ENCODE measurements at regions not wholly inside any gene's neighbourhood (a gene's known extent, or its start where the extent isn't known, plus 50 kb on each side); places are given as distances from the start of the nearest gene placed in this dataset.
"Not testable (repeated sequence)": the region's sequence is repeated elsewhere in the genome, so short reads cannot be mapped to it uniquely, and the experiment has no call there.

GRCh38 chr7:96910486-96910885, 94.9 kb upstream of the DLX6 start:
- no peak for DNase-seq (ENCODE audit: low spot score)
- no peak for TF ChIP-seq CTCF (IDR thresholded peaks at IDR 0.05; ENCODE audit: borderline replicate concordance, control extremely low read depth, extremely low read depth, insufficient read depth, missing control alignments)
- in situ Hi-C loops (cut with MboI; ENCODE audit: low sequenced_read_pairs, unreplicated experiment), result no loop called here

GRCh38 chr7:96915029-96915428, 90.3 kb upstream of the DLX6 start:
- no peak for DNase-seq (ENCODE audit: low spot score)
- in situ Hi-C loops (cut with MboI; ENCODE audit: low sequenced_read_pairs, unreplicated experiment), result no loop called here

GRCh38 chr7:96920064-96920463, 85.3 kb upstream of the DLX6 start:
- TF ChIP-seq CTCF (IDR thresholded peaks at IDR 0.05; ENCODE audit: borderline replicate concordance, control extremely low read depth, extremely low read depth, insufficient read depth, missing control alignments), result no peak
- in situ Hi-C loops (cut with MboI; ENCODE audit: low sequenced_read_pairs, unreplicated experiment), result no loop called here
- DNase-seq (ENCODE audit: low spot score), result no peak

More at GRCh38 chr7:96915029-96915428, 90.3 kb upstream of the DLX6 start:
- no peak for TF ChIP-seq CTCF (IDR thresholded peaks at IDR 0.05; ENCODE audit: borderline replicate concordance, control extremely low read depth, extremely low read depth, insufficient read depth, missing control alignments)

- no peak for DNase-seq (ENCODE audit: low spot score)
- TF ChIP-seq CTCF (IDR thresholded peaks at IDR 0.05; ENCODE audit: borderline replicate concordance, control extremely low read depth, extremely low read depth, insufficient read depth, missing control alignments), result no peak
- in situ Hi-C loops (cut with MboI; ENCODE audit: low sequenced_read_pairs, unreplicated experiment), result no loop called here
Observed at GRCh38 chr7:96920713-96921112, 84.6 kb upstream of the DLX6 start.

GRCh38 chr7:96921231-96921630, 84.1 kb upstream of the DLX6 start:
- no peak for DNase-seq (ENCODE audit: low spot score)
- in situ Hi-C loops (cut with MboI; ENCODE audit: low sequenced_read_pairs, unreplicated experiment), result no loop called here
- no peak for TF ChIP-seq CTCF (IDR thresholded peaks at IDR 0.05; ENCODE audit: borderline replicate concordance, control extremely low read depth, extremely low read depth, insufficient read depth, missing control alignments)

GRCh38 chr7:96921771-96922170, 83.6 kb upstream of the DLX6 start:
- DNase-seq (ENCODE audit: low spot score), result no peak
- TF ChIP-seq CTCF (IDR thresholded peaks at IDR 0.05; ENCODE audit: borderline replicate concordance, control extremely low read depth, extremely low read depth, insufficient read depth, missing control alignments), result no peak
- in situ Hi-C loops (cut with MboI; ENCODE audit: low sequenced_read_pairs, unreplicated experiment), result no loop called here

- DNase-seq (ENCODE audit: low spot score); in situ Hi-C loops (cut with MboI; ENCODE audit: low sequenced_read_pairs, unreplicated experiment): not testable (repeated sequence)
Observed at GRCh38 chr7:96923345-96923744, 82.0 kb upstream of the DLX6 start.
